ENCODE measurements at regions not wholly inside any gene's neighbourhood (a gene's known extent, or its start where the extent isn't known, plus 50 kb on each side); places are given as distances from the start of the nearest gene placed in this dataset.

DNA sequence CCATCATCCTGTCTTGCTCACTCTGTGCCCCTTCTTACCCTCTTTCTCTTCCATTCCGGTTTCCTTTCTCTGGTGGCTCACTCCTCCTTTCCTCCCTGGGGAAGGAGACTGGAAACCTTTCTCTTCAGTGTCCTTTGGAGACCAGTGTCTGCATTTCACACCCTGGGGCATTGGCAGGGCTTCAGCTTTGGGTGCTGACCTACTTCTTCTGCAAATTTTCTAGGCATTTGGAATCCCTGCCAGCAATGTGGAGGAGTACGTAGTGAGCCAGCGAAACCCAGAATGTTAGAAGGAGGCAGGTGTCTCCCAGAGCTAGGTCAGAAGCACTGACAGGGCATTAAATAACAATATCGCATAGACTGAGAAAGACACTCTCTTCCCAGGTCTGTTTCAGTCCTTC, 122.2 kb downstream of the SLC28A3 start:
- DNase-seq (ENCODE audit: low read depth), result no peak
- TF ChIP-seq, protein P1, sequence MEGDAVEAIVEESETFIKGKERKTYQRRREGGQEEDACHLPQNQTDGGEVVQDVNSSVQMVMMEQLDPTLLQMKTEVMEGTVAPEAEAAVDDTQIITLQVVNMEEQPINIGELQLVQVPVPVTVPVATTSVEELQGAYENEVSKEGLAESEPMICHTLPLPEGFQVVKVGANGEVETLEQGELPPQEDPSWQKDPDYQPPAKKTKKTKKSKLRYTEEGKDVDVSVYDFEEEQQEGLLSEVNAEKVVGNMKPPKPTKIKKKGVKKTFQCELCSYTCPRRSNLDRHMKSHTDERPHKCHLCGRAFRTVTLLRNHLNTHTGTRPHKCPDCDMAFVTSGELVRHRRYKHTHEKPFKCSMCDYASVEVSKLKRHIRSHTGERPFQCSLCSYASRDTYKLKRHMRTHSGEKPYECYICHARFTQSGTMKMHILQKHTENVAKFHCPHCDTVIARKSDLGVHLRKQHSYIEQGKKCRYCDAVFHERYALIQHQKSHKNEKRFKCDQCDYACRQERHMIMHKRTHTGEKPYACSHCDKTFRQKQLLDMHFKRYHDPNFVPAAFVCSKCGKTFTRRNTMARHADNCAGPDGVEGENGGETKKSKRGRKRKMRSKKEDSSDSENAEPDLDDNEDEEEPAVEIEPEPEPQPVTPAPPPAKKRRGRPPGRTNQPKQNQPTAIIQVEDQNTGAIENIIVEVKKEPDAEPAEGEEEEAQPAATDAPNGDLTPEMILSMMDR (IDR thresholded peaks at IDR 0.05; ENCODE audit: insufficient read depth, low read depth, low read length, missing control alignments), result no peak
- no peak overlapping the region for H3K4me3 ChIP-seq (ENCODE audit: low read length)

DNA sequence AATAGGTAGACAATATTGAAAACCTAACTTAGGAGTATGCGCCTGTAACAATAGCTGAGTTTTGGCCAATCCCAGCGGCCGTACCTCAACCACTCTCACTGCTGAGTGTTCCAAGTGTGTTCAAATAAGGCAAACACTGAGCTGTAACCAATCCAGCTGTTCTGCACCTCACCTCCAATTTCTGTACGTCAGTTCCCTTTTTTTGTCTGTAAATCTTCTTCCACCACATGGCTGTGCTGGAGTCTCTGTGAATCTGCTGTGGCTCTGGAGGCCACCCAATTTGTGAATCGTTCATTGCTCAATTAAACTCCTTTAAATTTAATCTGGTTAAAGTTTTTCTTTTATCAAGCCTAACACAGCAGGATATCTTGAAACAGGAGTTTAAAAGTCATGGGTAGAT, 116.3 kb downstream of the SLC28A3 start:
- no peak overlapping the region for H3K4me3 ChIP-seq (ENCODE audit: low read length)
- TF ChIP-seq, protein P1 (IDR thresholded peaks at IDR 0.05; ENCODE audit: insufficient read depth, low read depth, low read length, missing control alignments), result no peak
- DNase-seq (ENCODE audit: low read depth), result no peak
